ENCODE measurements at regions not wholly inside any gene's neighbourhood (a gene's known extent, or its start where the extent isn't known, plus 50 kb on each side); places are given as distances from the start of the nearest gene placed in this dataset.

DNA sequence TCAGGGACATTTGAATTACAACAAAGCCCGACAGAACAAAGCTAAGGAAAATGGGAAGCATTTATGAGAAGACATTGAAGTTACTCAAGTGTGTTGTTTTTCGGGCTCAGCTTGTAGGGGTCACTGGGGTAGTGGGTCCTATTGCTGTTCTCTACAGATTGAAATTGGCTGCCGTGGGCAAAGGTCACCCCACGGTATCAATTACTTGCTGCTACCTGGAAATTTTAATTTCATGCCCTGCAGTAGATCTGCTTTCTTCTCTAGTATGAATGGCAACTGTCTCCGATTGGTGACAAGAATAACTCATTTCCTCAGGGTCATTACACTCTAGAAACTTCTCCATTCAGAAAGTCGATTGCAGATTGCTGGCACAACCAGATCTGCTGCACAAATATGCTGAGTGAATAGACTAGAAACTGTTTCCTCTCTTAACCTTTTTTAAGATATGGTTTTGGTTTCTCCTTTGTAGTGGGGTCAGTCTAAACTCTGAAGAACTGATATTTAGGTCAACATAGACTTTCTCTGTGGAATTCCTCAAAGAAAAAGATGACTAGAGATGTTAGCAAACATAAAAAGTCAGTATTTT, 454.1 kb downstream of the ARHGEF28 start:
- TF ChIP-seq, protein P1, sequence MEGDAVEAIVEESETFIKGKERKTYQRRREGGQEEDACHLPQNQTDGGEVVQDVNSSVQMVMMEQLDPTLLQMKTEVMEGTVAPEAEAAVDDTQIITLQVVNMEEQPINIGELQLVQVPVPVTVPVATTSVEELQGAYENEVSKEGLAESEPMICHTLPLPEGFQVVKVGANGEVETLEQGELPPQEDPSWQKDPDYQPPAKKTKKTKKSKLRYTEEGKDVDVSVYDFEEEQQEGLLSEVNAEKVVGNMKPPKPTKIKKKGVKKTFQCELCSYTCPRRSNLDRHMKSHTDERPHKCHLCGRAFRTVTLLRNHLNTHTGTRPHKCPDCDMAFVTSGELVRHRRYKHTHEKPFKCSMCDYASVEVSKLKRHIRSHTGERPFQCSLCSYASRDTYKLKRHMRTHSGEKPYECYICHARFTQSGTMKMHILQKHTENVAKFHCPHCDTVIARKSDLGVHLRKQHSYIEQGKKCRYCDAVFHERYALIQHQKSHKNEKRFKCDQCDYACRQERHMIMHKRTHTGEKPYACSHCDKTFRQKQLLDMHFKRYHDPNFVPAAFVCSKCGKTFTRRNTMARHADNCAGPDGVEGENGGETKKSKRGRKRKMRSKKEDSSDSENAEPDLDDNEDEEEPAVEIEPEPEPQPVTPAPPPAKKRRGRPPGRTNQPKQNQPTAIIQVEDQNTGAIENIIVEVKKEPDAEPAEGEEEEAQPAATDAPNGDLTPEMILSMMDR (IDR thresholded peaks at IDR 0.05), result no peak
- H3K27ac Mint-ChIP-seq (ENCODE audit: unreplicated experiment), result no peak overlapping the region
- H3K4me1 Mint-ChIP-seq (ENCODE audit: low read depth), result peaks cover 36% of the 10 kb centered on the region
- DNase-seq (ENCODE audit: low spot score), result no peak
- H3K4me3 Mint-ChIP-seq (ENCODE audit: unreplicated experiment), result no peak overlapping the region
- no peaks in the 10 kb centered on the region for H3K9me3 Mint-ChIP-seq (ENCODE audit: low read depth)
- H3K36me3 Mint-ChIP-seq (ENCODE audit: low read depth), result no peaks in the 10 kb centered on the region
- H3K27me3 Mint-ChIP-seq (ENCODE audit: low read depth), result no peaks in the 10 kb centered on the region

DNA sequence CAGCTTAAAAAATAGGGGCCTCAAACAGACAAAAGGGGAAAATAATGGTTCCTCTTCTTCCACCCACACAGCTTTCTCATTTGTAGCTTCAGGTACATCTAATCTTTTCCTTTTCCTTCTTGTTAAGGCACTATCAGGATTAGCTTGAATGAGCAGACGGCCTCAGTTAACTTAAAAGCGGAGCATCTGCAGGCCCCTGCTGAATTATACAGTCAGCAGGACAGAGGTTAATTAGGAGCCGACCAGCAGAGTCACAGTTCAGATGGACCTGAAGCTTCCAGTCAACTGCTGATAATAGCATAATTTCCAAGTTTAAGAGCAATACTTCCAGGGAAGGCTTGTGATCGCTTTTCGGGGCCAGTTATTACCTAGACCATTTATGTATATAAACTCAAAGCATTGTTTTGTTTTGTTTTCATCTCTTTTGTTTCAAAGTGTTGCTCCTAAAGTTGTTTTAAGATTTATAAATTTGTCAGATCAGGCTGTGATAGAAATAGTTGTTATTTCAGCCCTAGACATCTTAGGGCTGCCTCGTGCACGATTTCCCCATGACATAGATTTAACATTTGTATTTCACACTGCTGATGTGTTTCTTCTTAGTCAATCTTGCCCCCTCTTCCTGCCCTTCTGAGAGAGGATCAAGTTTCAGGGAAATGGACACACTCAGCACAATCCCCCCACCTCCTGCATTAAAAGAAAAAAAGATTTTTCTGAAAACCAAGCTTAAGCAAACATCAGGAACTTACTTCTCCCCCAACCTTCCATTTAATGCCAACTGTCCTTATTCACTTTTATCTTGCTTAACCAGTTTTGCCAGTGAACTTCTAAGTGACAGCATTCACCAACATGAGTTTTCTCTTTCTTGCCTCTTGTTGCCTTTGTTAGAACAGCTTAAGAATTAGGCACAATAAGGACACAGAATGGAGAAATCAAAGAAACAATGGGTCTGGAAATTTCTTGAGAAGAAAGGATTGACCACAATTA, 449.8 kb downstream of the ARHGEF28 start:
- H3K4me1 Mint-ChIP-seq (ENCODE audit: low read depth), result peaks cover 56% of the 10 kb centered on the region
- no peak overlapping the region for H3K4me3 Mint-ChIP-seq (ENCODE audit: unreplicated experiment)
- no peak for DNase-seq (ENCODE audit: low spot score)
- H3K27ac Mint-ChIP-seq (ENCODE audit: unreplicated experiment), result peak overlapping the region; percentile 49
- H3K36me3 Mint-ChIP-seq (ENCODE audit: low read depth), result no peaks in the 10 kb centered on the region
- H3K27me3 Mint-ChIP-seq (ENCODE audit: low read depth), result no peaks in the 10 kb centered on the region
- no peaks in the 10 kb centered on the region for H3K9me3 Mint-ChIP-seq (ENCODE audit: low read depth)
- TF ChIP-seq, protein P1 (IDR thresholded peaks at IDR 0.05), result no peak

DNA sequence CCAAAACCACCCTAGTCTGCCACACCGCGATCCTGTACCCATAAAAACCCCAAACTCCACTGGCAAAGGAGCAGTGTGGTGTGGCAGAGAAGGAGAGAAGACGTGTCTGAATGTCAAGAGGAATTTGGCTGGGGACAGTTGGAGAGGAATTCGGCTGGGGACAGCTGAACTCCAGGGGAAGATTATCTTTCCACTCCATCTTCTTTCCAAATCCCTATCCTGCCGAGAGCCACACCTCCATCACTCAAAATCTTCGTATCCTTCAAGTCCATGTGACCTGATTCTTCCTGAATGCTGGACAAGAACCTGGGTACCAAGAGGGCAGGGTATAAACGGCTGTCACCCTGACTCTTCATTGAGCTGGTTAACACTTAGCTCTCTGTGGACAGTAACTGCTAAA, 448.1 kb downstream of the ARHGEF28 start:
- H3K4me3 Mint-ChIP-seq (ENCODE audit: unreplicated experiment), result no peak overlapping the region
- TF ChIP-seq, protein P1 (IDR thresholded peaks at IDR 0.05), result no peak
- DNase-seq (ENCODE audit: low spot score), result no peak
- peaks cover 48% of the 10 kb centered on the region for H3K4me1 Mint-ChIP-seq (ENCODE audit: low read depth)
- no peaks in the 10 kb centered on the region for H3K36me3 Mint-ChIP-seq (ENCODE audit: low read depth)
- no peaks in the 10 kb centered on the region for H3K27me3 Mint-ChIP-seq (ENCODE audit: low read depth)
- no peaks in the 10 kb centered on the region for H3K9me3 Mint-ChIP-seq (ENCODE audit: low read depth)
- no peak overlapping the region for H3K27ac Mint-ChIP-seq (ENCODE audit: unreplicated experiment)

DNA sequence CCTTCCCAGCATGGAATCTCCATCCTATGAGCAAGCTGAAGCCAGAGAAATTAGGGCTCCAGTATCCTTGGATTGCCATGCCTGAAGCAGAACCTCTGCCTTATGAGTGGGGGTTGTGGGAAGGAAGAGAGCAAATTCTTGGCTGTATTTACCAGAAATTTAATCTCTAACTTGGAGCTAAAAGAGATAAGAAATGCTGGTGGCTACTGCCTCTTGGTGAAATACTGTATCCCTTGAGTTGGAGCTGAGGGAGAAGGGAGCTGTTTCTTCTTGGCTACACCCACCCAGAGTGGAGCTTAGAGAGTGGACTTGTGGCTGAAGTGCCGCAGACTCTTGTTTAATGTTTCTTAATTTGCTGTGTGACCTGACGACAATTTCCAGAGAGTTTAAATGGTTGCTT, 447.3 kb downstream of the ARHGEF28 start:
- no peak for DNase-seq (ENCODE audit: low spot score)
- no peak overlapping the region for H3K4me3 Mint-ChIP-seq (ENCODE audit: unreplicated experiment)
- no peak overlapping the region for H3K27ac Mint-ChIP-seq (ENCODE audit: unreplicated experiment)
- no peaks in the 10 kb centered on the region for H3K36me3 Mint-ChIP-seq (ENCODE audit: low read depth)
- H3K9me3 Mint-ChIP-seq (ENCODE audit: low read depth), result no peaks in the 10 kb centered on the region
- H3K4me1 Mint-ChIP-seq (ENCODE audit: low read depth), result peaks cover 50% of the 10 kb centered on the region
- TF ChIP-seq, protein P1 (IDR thresholded peaks at IDR 0.05), result no peak
- H3K27me3 Mint-ChIP-seq (ENCODE audit: low read depth), result no peaks in the 10 kb centered on the region

DNA sequence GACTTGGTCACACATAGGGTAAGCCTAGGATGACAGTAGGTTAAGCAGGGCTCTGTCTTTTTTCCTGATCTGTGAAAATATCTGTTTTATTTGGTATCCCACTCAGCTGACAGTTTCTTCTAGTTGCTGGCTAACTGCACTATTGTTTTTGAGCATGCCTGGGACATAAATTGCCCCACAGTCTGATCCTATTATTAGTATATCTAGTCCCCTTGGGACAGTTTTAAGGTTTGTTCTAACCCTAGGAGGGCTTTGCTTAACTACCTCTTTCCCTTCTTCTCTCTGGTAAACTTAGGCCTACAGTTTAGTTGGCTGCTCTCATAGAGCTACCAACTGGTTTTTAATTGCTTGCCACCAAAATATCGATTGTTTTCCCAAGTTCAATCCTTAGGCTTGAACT, 446.6 kb downstream of the ARHGEF28 start:
- Mint-ChIP-seq H3K9me3 (ENCODE audit: low read depth) (no peaks in the 10 kb centered on the region), H3K27me3 (ENCODE audit: low read depth) (no peaks in the 10 kb centered on the region), H3K36me3 (ENCODE audit: low read depth) (no peaks in the 10 kb centered on the region), H3K4me1 (ENCODE audit: low read depth) (peaks cover 54% of the 10 kb centered on the region), H3K4me3 (ENCODE audit: unreplicated experiment) (no peak overlapping the region), H3K27ac (ENCODE audit: unreplicated experiment) (no peak overlapping the region)
- no peak for DNase-seq (ENCODE audit: low spot score)
- TF ChIP-seq, protein P1 (IDR thresholded peaks at IDR 0.05), result no peak
